ENCODE measurements at regions not wholly inside any gene's neighbourhood (a gene's known extent, or its start where the extent isn't known, plus 50 kb on each side); places are given as distances from the start of the nearest gene placed in this dataset.

DNA sequence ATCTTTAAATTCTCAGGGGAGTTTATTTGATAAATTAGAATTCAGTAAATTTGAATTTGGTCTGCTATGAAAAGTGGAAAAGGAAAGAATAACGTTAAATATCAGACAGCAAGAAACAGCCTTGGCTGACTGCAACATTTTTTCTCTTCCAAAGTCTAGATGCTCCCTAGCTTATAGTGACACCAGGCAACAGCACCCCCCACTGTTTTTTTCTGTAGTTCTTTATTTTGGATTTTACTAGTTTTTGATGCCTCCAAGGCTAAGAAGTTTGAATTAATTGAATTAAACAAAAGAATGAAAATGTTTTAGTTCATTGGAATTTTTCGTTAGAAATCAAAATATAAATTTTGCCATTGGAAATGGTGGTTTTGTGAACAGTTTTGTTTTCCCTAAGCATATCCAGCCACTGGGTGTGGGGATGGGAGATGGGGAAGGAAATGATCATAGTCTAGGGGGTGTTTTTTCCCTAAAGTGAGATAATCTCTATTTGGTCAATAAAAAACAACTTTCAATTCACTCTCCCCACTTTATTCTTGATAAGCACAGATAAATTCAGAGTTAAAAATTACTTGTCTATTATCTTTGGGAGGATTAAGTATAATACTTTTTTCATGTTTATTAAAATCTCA is 199.3 kb upstream of the CD180 start:
- Histone ChIP-seq H3K79me2 (ENCODE audit: control insufficient read depth, insufficient read depth, low read length) (no peaks in the 10 kb centered on the region), H3K4me3 (replicated peaks in 1 of 3; ENCODE audit: insufficient read depth in 1 of 3, low read depth in 1 of 3, low read length in 3 of 3) (no peak overlapping the region), H3K4me1 (ENCODE audit: control insufficient read depth, extremely low read depth, insufficient read depth, low read length) (peaks cover 19% of the 10 kb centered on the region), H3K27ac (ENCODE audit: insufficient read depth, low read depth, low read length) (no peak overlapping the region), H2AFZ (ENCODE audit: low read depth, low read length) (peak overlapping the region; percentile 11), H3K27me3 (ENCODE audit: control insufficient read depth in 2 of 2, insufficient read depth in 2 of 2, low read length in 2 of 2) (no peaks in the 10 kb centered on the region), H3K9ac (replicated peaks; ENCODE audit: extremely low read depth, insufficient read depth, low read length) (no peak overlapping the region), H4K20me1 (replicated peaks; ENCODE audit: control insufficient read depth, extremely low read depth, insufficient read depth, low read length) (no peaks in the 10 kb centered on the region), H3K4me2 (ENCODE audit: insufficient read depth, low read length) (no peak overlapping the region), H3K9me3 (replicated peaks; ENCODE audit: control insufficient read depth, insufficient read depth, low read length) (no peaks in the 10 kb centered on the region), H3K36me3 (ENCODE audit: control insufficient read depth in 2 of 2, extremely low read depth in 1 of 2, insufficient read depth in 2 of 2, low read length in 2 of 2) (no peaks in the 10 kb centered on the region), H3K9me1 (replicated peaks; ENCODE audit: control insufficient read depth, extremely low read depth, insufficient read depth, low read length) (no peaks in the 10 kb centered on the region)
- no peak for TF ChIP-seq POLR2AphosphoS5 (IDR thresholded peaks at IDR 0.05; ENCODE audit: insufficient read depth, low read depth, low read length)
- no peak for TF ChIP-seq MYC (IDR thresholded peaks at IDR 0.05; ENCODE audit: low read depth, low read length)
- TF ChIP-seq EZH2 (IDR thresholded peaks at IDR 0.05; ENCODE audit: borderline replicate concordance, low read depth, low read length, severe bottlenecking) = no peak
- TF ChIP-seq POLR2A (IDR thresholded peaks at IDR 0.05; ENCODE audit: low read depth, low read length) = no peak
- TF ChIP-seq MAX (IDR thresholded peaks at IDR 0.05; ENCODE audit: insufficient read depth, insufficient read length) = no peak
- CTCF ChIA-PET = interaction anchor here (1.2 kb wide), 1 partner anchor 150 kb away, joined by 3 read pairs; no protein-coding TSS in a partner anchor
- POLR2A ChIA-PET = no interaction called here
- no peak for FAIRE-seq
- dilution Hi-C loops (cut with MboI; ENCODE audit: extremely low pct_ligation_motif_present, low sequenced_read_pairs) = no loop called here
- intact Hi-C loops (cut with micrococcal nuclease) = loop anchor here (10.0 kb wide), 1 partner anchor 519 kb away; no protein-coding TSS in a partner anchor
- no TSS peak for BruUV-seq (replicated peaks)
- DNase-seq (ENCODE audit: low read depth, low spot score) = no peak

GRCh38 chr5:67393211-67393610 is 196.6 kb upstream of the CD180 start:
- dilution Hi-C loops (cut with MboI; ENCODE audit: extremely low pct_ligation_motif_present, low sequenced_read_pairs) (no loop called here), intact Hi-C loops (cut with micrococcal nuclease) (loop anchor here (10.0 kb wide), 1 partner anchor 522 kb away; no protein-coding TSS in a partner anchor)
- no peaks in the 10 kb centered on the region for H3K9me3 ChIP-seq (replicated peaks; ENCODE audit: control insufficient read depth, insufficient read depth, low read length)
- no peak overlapping the region for H3K9ac ChIP-seq (replicated peaks; ENCODE audit: extremely low read depth, insufficient read depth, low read length)
- ChIA-PET CTCF (interaction anchor here (1.0 kb wide), 1 partner anchor 9 kb away, joined by 3 read pairs; no protein-coding TSS in a partner anchor), POLR2A (no interaction called here)
- H3K27ac ChIP-seq (ENCODE audit: insufficient read depth, low read depth, low read length) = no peak overlapping the region
- peak overlapping the region; percentile 10 for H3K4me2 ChIP-seq (ENCODE audit: insufficient read depth, low read length)
- H3K4me3 ChIP-seq (replicated peaks in 1 of 3; ENCODE audit: insufficient read depth in 1 of 3, low read depth in 1 of 3, low read length in 3 of 3) = no peak overlapping the region
- FAIRE-seq (peak; percentile 54), DNase-seq (ENCODE audit: low read depth, low spot score) (peak; percentile 84)
- peak overlapping the region; percentile 9 for H2AFZ ChIP-seq (ENCODE audit: low read depth, low read length)
- H4K20me1 ChIP-seq (replicated peaks; ENCODE audit: control insufficient read depth, extremely low read depth, insufficient read depth, low read length) = no peaks in the 10 kb centered on the region
- no peaks in the 10 kb centered on the region for H3K27me3 ChIP-seq (ENCODE audit: control insufficient read depth in 2 of 2, insufficient read depth in 2 of 2, low read length in 2 of 2)
- no peaks in the 10 kb centered on the region for H3K36me3 ChIP-seq (ENCODE audit: control insufficient read depth in 2 of 2, extremely low read depth in 1 of 2, insufficient read depth in 2 of 2, low read length in 2 of 2)
- no TSS peak for BruUV-seq (replicated peaks)
- H3K9me1 ChIP-seq (replicated peaks; ENCODE audit: control insufficient read depth, extremely low read depth, insufficient read depth, low read length) = no peaks in the 10 kb centered on the region
- H3K79me2 ChIP-seq (ENCODE audit: control insufficient read depth, insufficient read depth, low read length) = no peaks in the 10 kb centered on the region
- TF ChIP-seq GATA2 (IDR thresholded peaks at IDR 0.05; ENCODE audit: insufficient read depth, insufficient read length, low read depth, low read length) (peak; percentile 18), FOS (IDR thresholded peaks at IDR 0.05; ENCODE audit: borderline replicate concordance, insufficient read depth, low read length) (peak; percentile 26)
- TF ChIP-seq, protein P1, sequence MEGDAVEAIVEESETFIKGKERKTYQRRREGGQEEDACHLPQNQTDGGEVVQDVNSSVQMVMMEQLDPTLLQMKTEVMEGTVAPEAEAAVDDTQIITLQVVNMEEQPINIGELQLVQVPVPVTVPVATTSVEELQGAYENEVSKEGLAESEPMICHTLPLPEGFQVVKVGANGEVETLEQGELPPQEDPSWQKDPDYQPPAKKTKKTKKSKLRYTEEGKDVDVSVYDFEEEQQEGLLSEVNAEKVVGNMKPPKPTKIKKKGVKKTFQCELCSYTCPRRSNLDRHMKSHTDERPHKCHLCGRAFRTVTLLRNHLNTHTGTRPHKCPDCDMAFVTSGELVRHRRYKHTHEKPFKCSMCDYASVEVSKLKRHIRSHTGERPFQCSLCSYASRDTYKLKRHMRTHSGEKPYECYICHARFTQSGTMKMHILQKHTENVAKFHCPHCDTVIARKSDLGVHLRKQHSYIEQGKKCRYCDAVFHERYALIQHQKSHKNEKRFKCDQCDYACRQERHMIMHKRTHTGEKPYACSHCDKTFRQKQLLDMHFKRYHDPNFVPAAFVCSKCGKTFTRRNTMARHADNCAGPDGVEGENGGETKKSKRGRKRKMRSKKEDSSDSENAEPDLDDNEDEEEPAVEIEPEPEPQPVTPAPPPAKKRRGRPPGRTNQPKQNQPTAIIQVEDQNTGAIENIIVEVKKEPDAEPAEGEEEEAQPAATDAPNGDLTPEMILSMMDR (IDR thresholded peaks at IDR 0.05; ENCODE audit: extremely low read depth in 1 of 2, insufficient read depth in 1 of 2, low read depth in 1 of 2, low read length in 2 of 2) = no peak
- H3K4me1 ChIP-seq (ENCODE audit: control insufficient read depth, extremely low read depth, insufficient read depth, low read length) = peaks cover 19% of the 10 kb centered on the region

Measured in endothelial cell of umbilical vein (primary cell).